ENCODE measurements at regions not wholly inside any gene's neighbourhood (a gene's known extent, or its start where the extent isn't known, plus 50 kb on each side); places are given as distances from the start of the nearest gene placed in this dataset.

GRCh38 chr5:124644582-124644981 is 101.9 kb downstream of the ZNF608 start:
- no peak for DNase-seq

- no peak for DNase-seq
Measured at GRCh38 chr5:124644138-124644537, 102.3 kb downstream of the ZNF608 start.

GRCh38 chr5:124643336-124643735 is 103.1 kb downstream of the ZNF608 start:
- DNase-seq: no peak

- no peak for DNase-seq
Measured at GRCh38 chr5:124642151-124642550, 104.3 kb downstream of the ZNF608 start.

DNA sequence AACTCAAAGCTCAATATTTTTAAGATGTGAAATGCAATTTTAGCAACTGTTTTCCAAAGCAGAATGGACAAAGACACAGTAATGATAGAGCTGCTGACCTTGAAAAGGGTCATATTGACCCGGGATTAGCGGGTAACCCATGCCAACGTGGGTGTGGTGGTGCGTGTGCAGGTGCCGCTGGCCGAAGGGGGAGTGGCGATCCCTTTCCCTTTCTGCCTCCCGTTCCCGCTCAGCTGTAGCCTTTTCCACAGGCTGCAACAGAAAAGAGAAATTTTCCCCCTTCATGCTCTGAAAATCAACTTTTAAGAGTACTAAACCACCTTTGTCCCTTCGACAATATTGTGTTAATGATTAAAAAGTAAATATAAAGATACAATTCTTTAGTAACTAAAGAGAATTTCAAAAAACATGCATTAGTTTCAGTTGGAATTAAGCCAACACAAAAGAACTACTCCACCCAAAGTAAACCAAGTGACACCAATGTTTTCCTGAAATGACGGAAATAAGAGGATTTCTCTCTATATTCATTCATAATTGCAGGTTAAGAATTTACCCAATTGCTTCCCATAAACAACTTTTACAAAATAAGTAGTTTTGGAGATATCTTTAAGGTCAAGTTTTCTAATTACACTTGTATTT is 105.2 kb downstream of the ZNF608 start:
- no peak for DNase-seq

DNA sequence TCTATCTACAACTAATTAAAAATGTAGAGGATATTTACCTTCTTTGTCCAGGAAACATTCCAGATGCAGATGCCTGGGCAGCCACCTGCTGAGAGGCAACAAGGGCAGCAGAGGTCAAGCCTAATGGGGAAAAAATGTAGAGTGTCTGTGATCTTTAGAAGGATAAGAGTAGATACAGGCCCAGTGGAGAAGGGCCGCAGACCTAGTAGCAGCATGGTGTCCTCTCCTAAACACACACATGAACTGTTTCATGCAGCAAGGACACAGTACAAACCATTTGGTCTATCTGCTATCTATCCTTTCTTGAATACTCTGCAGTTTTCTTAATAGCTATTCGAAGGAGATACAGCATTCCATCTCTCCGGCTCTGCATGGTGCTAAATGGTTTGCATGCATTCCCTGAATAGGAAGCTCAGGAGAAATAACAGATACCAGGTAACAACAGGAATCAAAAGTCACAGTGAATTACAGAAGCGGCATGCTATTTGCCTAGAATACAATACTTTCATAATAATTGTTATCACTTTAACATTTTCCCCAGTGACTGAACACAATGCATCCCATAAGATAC is 107.3 kb downstream of the ZNF608 start:
- DNase-seq: no peak

DNA sequence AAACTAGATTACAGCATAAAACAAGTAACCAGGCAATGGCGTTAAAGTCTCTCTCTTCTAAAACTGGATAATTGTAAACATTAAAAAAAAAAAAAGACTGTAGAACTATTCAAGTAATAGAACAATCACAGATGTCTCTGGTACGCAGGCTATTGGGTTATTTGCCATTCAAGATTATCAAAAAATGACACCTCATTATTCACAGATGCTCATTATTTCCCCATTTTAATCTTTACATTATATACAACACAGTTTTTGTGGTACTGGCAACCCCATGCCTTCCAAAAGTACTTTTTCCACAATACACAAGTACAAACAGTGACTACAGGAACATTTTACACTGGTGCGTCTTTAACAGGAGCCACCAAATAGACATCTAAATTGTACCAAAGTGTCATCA is 109.4 kb downstream of the ZNF608 start:
- DNase-seq: no peak

DNA sequence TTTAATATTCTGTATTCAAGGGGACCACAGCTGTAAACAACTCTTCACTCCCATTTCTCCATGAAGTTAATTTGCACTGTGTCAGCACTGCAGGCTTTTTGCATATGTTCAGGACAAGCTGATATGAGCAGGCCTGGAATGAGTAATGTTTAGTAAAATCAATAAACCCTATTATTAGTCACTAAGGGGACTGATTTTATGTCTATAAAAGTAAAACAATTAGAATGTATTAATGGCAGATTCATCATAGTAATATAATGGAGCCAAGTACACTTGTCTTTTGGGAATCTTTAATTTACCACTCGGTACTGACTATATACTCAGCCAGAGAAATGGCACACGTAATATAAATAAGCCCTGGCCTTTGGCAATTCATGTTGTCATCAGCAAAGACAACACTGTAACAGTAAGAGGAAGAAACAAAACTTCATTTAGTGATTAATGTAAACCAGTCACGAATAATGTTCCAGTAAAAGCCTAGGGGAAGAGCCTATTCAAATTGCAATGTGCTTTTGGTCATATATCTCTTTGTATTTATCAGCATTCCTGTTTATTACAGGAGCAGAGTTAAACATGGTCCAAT is 111.6 kb downstream of the ZNF608 start:
- no peak for DNase-seq

DNA sequence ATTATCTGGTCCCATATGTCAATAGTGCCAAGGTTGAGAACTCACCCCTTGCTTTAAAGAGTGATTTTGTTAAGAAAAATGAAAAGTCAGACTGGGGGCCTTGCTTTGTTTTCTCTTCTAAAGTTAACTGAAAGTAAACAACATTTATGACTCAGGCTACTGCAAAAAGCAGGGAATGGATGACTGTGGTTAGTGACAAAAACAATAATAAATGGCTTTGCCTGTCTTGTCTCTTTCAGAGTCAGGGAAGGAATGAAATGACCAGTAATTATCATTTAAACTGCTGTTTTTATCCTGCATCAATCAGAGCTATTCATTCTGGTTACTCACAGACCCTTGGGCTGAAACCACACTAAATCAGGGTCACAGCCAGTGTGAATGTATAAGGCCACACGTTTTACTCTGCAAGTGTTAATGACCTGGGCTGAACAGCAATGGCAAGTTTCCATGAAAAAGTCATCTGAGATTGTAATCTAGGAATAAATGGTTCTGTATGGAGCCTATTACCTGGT is 112.2 kb downstream of the ZNF608 start:
- no peak for DNase-seq

GRCh38 chr5:124633209-124633608 is 113.2 kb downstream of the ZNF608 start:
- no peak for DNase-seq

GRCh38 chr5:124631874-124632550 is 114.4 kb downstream of the ZNF608 start:
- DNase-seq: no peak

- DNase-seq: no peak
Measured at GRCh38 chr5:124630767-124631704, 115.4 kb downstream of the ZNF608 start.

DNA sequence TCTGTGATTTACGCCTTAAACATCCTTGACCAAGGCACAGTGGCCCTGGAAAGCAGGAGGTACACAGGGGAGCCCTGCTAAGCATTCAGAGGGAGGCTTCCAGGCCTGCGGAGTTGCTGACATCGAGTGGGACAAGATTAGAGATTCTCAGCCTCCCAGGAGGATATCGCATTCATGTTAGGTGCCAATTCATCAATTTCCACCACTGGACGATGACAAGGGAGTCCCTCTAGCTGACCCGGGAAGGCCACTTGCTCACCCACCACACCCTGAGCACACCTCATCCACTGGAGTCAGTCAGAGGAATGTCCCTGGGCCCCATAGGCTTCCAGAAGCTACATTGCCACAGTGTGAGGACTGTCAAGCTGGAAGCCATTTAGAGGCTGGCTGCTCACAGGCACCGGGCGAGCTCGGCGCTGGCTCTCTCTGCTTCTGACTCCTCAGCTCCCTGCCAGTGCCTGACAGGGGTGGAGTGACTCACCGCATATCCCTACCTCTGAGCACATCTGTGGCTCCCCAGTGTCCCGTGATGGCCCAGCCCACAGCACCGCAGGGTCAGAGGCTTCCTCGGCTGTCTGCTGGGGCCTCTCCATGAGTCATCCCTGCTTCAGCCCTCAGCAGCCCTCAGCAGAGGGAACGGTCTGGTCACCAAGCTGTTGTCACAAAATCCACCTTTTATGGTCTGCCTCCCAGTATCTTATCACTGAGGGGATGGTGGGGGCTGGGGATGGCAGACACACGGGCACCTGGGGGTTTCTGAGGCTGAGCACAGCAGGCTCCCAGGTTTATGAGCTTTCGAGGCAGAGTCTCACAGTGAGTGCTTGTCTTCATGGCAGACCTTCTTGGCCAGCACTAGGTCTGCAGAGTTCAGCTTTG is 117.5 kb downstream of the ZNF608 start:
- DNase-seq: no peak

GRCh38 chr5:124627815-124628595 is 118.4 kb downstream of the ZNF608 start:
- DNase-seq: no peak

DNA sequence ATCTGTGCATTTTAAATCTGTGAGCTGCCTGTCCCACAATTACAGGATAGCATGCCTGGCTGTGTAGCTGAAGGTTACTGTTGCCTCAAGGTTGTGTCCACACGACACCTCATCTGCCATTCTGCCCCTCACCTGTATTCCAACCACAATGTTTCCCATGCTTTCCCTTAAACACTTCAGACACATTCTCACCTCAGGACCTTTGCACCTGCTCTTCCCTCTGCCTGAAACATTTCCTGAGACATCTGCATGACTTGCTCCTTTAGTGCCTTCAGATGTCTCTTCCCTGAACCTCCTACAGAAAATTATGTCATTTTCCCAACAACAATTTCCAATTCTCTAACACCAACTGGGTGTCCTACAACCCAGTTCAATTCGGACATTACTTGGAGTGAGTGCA is 120.4 kb downstream of the ZNF608 start:
- no peak for DNase-seq

GRCh38 chr5:124623265-124623664 is 123.2 kb downstream of the ZNF608 start:
- DNase-seq: no peak

DNA sequence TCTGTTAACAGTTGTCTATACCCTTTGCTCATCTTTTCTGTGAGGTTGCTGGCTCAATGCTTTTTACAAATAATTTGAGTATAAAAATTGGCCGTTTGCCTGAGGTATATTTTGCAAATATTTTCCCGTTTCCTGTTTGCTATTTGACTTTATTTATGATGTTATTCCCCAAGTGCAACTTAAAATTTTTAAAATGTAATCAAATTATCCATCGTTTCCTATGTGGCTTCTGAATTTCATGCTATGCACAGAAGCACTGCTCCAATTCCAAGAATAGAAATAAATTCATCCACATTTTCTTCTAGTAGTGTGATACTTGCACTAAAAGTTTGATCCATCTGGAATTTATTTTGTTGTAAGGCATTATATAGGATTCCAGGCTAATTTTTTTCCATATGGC is 123.6 kb downstream of the ZNF608 start:
- DNase-seq: no peak

- DNase-seq: no peak
Measured at GRCh38 chr5:124621279-124621678, 125.2 kb downstream of the ZNF608 start.

- DNase-seq: no peak
Measured at GRCh38 chr5:124620743-124621142, 125.7 kb downstream of the ZNF608 start.

GRCh38 chr5:124619121-124619520 is 127.3 kb downstream of the ZNF608 start:
- no peak for DNase-seq

GRCh38 chr5:124617787-124618186 is 128.7 kb downstream of the ZNF608 start:
- no peak for DNase-seq

Measured in stimulated activated CD4-positive, alpha-beta T cell treated with anti-CD3 and anti-CD28 coated beads, Interleukin-4, amount 100 ng/mL, for 1 hour (primary cell).